GM23338 (cell line): ENCODE measurements at regions not wholly inside any gene's neighbourhood (a gene's known extent, or its start where the extent isn't known, plus 50 kb on each side); places are given as distances from the start of the nearest gene placed in this dataset.

ENCODE experiments used
- EZH2 ChIP-seq: fragments of 200-600 bp; sonication (generic); IDR thresholded peaks from one replicate; pipeline ENCODE4 v1.8.0; 2017; ENCODE audit warnings: antibody characterized with exemption, mild to moderate bottlenecking, low read depth; ENCODE audit not compliant: unreplicated experiment
- JUNB ChIP-seq: IDR thresholded peaks from one replicate; pipeline ENCODE4 v1.6.1; 2016; ENCODE audit warnings: antibody characterized with exemption; ENCODE audit not compliant: unreplicated experiment
- POLR2AphosphoS5 ChIP-seq: IDR thresholded peaks from 2 replicates; pipeline ENCODE4 v1.6.1; 2016; ENCODE audit warnings: antibody characterized with exemption, low read depth
- TF ChIP-seq, protein P1 (sequence below), 2 experiments: fragments of 200-600 bp in 1 of 2; sonication (generic) in 1 of 2; conservative IDR thresholded peaks; 2 replicates each; pipeline versions ENCODE4 v1.5.1 to v1.6.1; 2016 to 2017; ENCODE audit warnings: antibody characterized with exemption in 2 of 2, low read depth in 2 of 2, mild to moderate bottlenecking in 2 of 2, moderate library complexity in 1 of 2
- TF ChIP-seq, protein P2 (sequence below): IDR thresholded peaks from 2 replicates; pipeline ENCODE4 v1.6.1; 2016; ENCODE audit warnings: antibody characterized with exemption
- TF ChIP-seq, protein P3 (sequence below): fragments of 250-450 bp; sonication (Bioruptor Pico); IDR thresholded peaks from 2 replicates; pipeline ENCODE4 v1.5.0; 2020; ENCODE audit warnings: mild to moderate bottlenecking, moderate library complexity

DNA sequence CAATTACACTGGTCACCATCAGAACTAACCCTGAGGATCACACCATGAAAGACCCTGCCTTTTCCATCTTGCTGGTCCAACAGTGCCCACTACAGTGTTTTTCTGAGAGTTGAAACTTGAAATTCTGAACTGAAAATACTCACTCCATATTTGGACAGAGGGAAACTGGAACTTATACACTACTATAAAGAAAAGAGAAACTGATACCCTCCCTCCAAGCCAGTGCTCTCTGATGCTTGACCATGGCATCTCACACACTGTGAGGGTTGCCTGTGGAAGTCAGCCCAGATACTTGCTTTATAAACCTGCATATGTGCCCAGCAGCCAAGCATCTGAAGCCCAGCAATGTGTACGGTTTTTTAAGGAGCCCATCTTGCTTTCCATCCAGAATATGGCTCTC lies 108.7 kb downstream of the FOXA2 start:
- TF ChIP-seq, protein P1, sequence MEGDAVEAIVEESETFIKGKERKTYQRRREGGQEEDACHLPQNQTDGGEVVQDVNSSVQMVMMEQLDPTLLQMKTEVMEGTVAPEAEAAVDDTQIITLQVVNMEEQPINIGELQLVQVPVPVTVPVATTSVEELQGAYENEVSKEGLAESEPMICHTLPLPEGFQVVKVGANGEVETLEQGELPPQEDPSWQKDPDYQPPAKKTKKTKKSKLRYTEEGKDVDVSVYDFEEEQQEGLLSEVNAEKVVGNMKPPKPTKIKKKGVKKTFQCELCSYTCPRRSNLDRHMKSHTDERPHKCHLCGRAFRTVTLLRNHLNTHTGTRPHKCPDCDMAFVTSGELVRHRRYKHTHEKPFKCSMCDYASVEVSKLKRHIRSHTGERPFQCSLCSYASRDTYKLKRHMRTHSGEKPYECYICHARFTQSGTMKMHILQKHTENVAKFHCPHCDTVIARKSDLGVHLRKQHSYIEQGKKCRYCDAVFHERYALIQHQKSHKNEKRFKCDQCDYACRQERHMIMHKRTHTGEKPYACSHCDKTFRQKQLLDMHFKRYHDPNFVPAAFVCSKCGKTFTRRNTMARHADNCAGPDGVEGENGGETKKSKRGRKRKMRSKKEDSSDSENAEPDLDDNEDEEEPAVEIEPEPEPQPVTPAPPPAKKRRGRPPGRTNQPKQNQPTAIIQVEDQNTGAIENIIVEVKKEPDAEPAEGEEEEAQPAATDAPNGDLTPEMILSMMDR (conservative IDR thresholded peaks at IDR 0.05; ENCODE audit: low read depth in 2 of 2): no peak
- TF ChIP-seq, protein P2, sequence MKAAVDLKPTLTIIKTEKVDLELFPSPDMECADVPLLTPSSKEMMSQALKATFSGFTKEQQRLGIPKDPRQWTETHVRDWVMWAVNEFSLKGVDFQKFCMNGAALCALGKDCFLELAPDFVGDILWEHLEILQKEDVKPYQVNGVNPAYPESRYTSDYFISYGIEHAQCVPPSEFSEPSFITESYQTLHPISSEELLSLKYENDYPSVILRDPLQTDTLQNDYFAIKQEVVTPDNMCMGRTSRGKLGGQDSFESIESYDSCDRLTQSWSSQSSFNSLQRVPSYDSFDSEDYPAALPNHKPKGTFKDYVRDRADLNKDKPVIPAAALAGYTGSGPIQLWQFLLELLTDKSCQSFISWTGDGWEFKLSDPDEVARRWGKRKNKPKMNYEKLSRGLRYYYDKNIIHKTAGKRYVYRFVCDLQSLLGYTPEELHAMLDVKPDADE: no peak
- no peak for TF ChIP-seq EZH2
- TF ChIP-seq, protein P3, sequence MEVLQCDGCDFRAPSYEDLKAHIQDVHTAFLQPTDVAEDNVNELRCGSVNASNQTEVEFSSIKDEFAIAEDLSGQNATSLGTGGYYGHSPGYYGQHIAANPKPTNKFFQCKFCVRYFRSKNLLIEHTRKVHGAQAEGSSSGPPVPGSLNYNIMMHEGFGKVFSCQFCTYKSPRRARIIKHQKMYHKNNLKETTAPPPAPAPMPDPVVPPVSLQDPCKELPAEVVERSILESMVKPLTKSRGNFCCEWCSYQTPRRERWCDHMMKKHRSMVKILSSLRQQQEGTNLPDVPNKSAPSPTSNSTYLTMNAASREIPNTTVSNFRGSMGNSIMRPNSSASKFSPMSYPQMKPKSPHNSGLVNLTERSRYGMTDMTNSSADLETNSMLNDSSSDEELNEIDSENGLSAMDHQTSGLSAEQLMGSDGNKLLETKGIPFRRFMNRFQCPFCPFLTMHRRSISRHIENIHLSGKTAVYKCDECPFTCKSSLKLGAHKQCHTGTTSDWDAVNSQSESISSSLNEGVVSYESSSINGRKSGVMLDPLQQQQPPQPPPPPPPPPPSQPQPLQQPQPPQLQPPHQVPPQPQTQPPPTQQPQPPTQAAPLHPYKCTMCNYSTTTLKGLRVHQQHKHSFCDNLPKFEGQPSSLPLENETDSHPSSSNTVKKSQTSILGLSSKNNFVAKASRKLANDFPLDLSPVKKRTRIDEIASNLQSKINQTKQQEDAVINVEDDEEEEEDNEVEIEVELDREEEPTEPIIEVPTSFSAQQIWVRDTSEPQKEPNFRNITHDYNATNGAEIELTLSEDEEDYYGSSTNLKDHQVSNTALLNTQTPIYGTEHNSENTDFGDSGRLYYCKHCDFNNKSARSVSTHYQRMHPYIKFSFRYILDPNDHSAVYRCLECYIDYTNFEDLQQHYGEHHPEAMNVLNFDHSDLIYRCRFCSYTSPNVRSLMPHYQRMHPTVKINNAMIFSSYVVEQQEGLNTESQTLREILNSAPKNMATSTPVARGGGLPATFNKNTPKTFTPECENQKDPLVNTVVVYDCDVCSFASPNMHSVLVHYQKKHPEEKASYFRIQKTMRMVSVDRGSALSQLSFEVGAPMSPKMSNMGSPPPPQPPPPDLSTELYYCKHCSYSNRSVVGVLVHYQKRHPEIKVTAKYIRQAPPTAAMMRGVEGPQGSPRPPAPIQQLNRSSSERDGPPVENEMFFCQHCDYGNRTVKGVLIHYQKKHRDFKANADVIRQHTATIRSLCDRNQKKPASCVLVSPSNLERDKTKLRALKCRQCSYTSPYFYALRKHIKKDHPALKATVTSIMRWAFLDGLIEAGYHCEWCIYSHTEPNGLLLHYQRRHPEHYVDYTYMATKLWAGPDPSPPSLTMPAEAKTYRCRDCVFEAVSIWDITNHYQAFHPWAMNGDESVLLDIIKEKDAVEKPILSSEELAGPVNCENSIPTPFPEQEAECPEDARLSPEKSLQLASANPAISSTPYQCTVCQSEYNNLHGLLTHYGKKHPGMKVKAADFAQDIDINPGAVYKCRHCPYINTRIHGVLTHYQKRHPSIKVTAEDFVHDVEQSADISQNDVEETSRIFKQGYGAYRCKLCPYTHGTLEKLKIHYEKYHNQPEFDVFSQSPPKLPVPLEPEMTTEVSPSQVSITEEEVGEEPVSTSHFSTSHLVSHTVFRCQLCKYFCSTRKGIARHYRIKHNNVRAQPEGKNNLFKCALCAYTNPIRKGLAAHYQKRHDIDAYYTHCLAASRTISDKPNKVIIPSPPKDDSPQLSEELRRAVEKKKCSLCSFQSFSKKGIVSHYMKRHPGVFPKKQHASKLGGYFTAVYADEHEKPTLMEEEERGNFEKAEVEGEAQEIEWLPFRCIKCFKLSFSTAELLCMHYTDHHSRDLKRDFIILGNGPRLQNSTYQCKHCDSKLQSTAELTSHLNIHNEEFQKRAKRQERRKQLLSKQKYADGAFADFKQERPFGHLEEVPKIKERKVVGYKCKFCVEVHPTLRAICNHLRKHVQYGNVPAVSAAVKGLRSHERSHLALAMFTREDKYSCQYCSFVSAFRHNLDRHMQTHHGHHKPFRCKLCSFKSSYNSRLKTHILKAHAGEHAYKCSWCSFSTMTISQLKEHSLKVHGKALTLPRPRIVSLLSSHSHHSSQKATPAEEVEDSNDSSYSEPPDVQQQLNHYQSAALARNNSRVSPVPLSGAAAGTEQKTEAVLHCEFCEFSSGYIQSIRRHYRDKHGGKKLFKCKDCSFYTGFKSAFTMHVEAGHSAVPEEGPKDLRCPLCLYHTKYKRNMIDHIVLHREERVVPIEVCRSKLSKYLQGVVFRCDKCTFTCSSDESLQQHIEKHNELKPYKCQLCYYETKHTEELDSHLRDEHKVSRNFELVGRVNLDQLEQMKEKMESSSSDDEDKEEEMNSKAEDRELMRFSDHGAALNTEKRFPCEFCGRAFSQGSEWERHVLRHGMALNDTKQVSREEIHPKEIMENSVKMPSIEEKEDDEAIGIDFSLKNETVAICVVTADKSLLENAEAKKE (CRISPR knock-in tag): no peak
- TF ChIP-seq JUNB: no peak
- no peak for TF ChIP-seq POLR2AphosphoS5
